ENCODE measurements at regions not wholly inside any gene's neighbourhood (a gene's known extent, or its start where the extent isn't known, plus 50 kb on each side); places are given as distances from the start of the nearest gene placed in this dataset.
A peak's percentile ranks its signal among the peaks of the same experiment; 100 is the strongest.

GRCh38 chr1:229822026-229822425, 196.0 kb downstream of the URB2 start:
- no peak for DNase-seq

GRCh38 chr1:229825042-229825441, 199.0 kb downstream of the URB2 start:
- DNase-seq: no peak

GRCh38 chr1:229828461-229828860, 202.4 kb downstream of the URB2 start:
- no peak for DNase-seq

GRCh38 chr1:229832695-229833094, 206.6 kb downstream of the URB2 start:
- no peak for DNase-seq

GRCh38 chr1:229834230-229834629, 208.2 kb downstream of the URB2 start:
- no peak for DNase-seq

GRCh38 chr1:229835226-229835625, 209.2 kb downstream of the URB2 start:
- DNase-seq: no peak

- DNase-seq: no peak
Observed at GRCh38 chr1:229836324-229836723, 210.3 kb downstream of the URB2 start.

- no peak for DNase-seq
Observed at GRCh38 chr1:229838204-229838603, 212.2 kb downstream of the URB2 start.

GRCh38 chr1:229839800-229840199, 213.8 kb downstream of the URB2 start:
- no peak for DNase-seq

- DNase-seq: peak; percentile 48
Observed at GRCh38 chr1:229841230-229841629, 215.2 kb downstream of the URB2 start.

- DNase-seq: no peak
Observed at GRCh38 chr1:229842302-229843255, 216.5 kb downstream of the URB2 start.

- DNase-seq: peak; percentile 24
Observed at GRCh38 chr1:229843627-229844238, 217.7 kb downstream of the URB2 start.

- peak; percentile 50 for DNase-seq
Observed at GRCh38 chr1:229844675-229845074, 218.6 kb downstream of the URB2 start.

GRCh38 chr1:229845410-229846138, 219.5 kb downstream of the URB2 start:
- DNase-seq: no peak

- DNase-seq: no peak
Observed at GRCh38 chr1:229846351-229846750, 220.3 kb downstream of the URB2 start.

GRCh38 chr1:229848752-229849677, 218.0 kb upstream of the GALNT2 start:
- DNase-seq: peak; percentile 36

GRCh38 chr1:229851511-229851910, 215.5 kb upstream of the GALNT2 start:
- no peak for DNase-seq

GRCh38 chr1:229853751-229854150, 213.3 kb upstream of the GALNT2 start:
- no peak for DNase-seq

GRCh38 chr1:229854620-229855019, 212.4 kb upstream of the GALNT2 start:
- DNase-seq: no peak

- peak; percentile 54 for DNase-seq
Observed at GRCh38 chr1:229856009-229856650, 210.9 kb upstream of the GALNT2 start.

- no peak for DNase-seq
Observed at GRCh38 chr1:229857585-229857984, 209.5 kb upstream of the GALNT2 start.

Measured in tongue (tissue), 1 donor.